ENCODE measurements at regions not wholly inside any gene's neighbourhood (a gene's known extent, or its start where the extent isn't known, plus 50 kb on each side); places are given as distances from the start of the nearest gene placed in this dataset.

DNA sequence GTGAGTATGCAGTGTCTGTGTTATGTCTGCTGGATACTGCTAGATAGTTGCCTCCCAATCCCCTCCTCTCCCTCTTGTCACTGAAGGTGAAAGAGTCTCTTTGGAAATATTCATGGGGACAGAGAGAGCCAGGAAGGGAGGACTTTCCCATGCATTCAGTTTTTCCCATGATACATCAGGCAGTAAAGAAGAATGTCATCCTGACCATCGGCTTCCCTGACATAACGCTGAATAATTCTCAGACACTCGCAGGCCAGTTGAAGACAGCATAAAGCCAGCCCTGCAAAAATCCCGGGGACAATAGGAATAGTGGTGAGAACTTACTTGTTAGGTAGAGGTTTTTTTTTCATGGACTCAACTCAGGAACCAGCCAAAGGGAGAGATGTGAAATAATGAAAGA lies 58.1 kb downstream of the KLF4 start:
- DNase-seq, result no peak

DNA sequence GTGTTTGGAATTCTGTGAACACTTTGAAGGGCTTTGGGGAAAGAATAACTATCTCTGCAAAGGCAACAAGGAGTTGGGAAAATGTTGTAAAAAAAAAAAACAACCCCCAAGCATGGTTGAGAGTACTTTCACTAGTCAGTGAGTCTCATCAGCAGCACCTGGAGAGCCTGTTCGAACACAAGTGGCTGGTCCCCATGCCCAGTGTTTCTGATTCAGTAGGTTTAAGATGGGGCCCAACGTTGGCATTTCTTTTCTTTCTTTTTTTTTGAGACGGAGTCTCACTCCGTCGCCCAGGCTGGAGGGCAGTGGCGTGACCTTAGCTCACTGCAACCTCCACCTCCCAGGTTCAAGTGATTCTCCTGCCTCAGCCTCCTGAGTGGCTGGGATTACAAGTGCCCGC lies 59.5 kb downstream of the KLF4 start:
- DNase-seq, result no peak

DNA sequence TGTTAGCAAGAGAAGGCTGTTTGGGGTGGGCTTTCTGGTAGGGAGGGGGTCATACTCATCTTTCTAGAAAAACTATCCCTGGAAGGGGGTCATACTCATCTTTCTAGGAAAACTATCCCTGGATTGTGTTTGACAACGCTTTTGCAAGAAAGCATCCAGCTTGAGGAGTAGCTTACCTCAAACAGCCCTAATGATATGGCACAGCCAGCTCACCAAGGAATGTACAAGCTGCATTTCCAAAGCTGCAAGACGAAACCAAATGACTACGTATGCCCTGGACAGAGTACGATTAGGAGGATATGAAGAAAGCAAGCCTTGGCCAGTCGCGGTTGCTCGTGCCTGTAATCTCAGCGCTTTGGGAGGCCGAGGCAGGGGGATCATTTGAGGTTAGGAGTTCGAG lies 63.4 kb downstream of the KLF4 start:
- DNase-seq, result no peak

DNA sequence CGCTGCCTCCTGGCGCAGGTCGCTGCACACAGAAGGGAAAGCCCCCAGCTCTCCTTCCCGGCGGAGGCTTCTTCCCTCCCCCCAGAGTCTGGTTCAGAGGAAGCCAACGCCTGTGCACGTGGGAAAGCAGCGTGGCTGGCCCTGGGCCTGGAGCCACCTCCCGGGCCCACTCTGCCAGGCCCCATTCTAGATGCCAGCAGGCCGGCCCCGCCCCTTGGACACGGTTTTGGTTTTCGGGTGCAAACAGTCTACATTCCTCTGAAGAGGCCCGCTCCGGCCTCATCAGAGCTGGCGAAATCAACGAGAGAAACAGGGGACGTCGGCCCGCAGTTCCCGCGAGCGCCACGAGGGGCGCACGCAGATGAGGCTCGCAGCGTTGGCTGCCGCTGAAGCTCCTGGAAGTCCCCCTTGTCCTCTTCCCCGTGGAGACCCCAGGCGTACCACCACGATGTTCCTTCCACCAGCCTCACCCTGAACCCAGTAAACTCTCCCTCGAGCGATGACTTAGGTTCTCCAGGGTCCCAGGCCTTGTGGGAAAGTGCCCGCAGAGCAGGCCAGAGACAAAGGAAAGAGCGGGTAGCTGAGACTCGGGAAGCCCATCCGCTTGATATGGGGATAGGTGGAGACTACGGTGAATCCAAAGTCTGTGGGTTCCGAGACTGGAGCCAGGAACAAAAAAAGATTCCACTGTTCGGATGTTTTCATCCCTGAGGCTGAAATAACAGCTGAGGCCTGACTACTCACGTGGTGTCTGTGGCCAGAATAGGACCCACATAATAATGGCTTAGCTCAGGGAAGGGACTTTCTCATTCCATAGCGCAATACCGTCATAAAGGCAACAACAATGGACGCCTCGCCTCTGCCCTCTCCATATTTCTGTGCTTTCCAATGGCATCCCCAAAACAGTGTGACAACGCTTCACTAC lies 64.2 kb downstream of the KLF4 start:
- peak; percentile 24 for DNase-seq

DNA sequence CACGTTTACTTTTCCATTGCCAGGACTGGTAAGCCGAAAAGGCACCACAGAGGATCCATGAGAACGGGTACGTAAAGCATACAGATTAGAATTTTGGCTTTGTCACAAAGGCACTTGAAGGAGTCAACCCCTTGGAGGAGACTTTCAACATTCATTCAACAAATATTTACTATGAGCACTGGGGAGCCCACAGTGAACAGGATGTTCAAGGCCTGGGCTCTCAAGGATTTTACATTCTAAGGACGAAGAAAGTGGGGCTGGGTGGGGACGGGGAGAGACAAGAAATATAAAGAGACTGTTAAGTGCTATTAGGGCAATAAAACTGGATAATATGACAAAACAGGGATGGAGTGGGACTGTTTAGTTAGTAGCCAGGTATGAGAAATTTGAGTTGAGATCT lies 66.0 kb downstream of the KLF4 start:
- DNase-seq, result no peak

DNA sequence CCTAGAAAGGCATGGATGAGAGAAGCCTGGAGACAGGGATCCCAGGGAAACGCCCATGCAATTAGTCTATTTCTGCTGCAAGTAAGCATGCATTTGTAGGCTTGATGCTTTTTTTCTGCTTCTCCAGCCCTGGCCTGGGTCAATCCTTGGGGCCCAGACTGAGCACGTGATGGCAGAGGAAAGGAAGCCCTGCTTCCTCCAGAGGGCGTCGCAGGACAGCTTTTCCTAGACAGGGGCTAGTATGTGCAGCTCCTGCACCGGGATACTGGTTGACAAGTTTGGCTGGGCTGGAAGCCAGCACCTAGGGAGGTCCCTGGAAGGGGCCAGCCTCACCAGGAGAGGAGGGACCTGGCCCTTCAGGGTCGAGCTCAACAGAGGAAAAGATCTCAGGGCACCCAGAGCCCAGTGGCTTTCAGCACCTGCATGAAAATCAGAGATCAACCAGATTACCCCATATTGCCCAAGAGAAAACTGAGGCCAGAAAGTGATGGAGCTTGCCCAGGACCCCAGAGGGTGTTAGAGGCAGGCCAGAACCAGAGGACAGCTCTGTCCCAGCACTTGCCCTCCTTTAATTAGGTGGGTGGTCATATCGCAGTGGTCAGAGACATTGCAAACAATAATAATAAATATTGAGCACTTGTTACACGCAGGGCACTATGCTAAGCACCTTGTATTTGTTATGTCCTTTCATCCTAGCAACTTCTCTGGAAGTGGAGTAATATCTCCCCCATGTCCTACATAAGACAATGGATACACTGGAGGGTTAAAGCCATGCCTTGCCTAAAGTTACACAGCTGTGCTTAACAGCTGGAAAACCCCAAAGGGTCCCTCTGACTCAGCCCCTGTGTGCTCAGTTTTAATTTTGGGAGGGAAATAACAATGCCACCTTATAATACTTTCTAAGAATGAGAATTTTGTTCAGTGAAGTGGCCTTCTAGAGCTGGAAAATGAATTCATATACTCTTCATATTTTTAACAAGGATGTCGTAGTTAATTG lies 67.1 kb downstream of the KLF4 start:
- DNase-seq, result no peak

DNA sequence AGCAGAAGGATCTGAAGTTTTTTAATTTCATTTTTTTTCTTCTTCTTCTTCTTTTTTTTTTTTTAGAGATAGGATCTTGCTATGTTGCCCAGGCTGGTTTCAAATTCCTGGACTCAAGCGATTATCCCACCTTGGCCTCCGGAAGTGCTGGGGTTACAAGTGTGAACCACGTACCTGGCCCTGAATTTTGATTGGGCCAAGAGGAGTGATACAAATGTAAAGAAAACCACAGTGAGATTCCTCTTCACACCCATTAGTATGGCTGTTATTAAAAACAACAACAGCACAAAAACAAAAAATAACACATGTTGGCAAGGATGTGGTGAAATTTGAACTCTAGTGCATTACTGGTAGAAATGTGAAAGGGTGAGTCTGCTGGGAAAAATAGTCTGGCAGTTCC lies 79.1 kb downstream of the KLF4 start:
- DNase-seq, result no peak

DNA sequence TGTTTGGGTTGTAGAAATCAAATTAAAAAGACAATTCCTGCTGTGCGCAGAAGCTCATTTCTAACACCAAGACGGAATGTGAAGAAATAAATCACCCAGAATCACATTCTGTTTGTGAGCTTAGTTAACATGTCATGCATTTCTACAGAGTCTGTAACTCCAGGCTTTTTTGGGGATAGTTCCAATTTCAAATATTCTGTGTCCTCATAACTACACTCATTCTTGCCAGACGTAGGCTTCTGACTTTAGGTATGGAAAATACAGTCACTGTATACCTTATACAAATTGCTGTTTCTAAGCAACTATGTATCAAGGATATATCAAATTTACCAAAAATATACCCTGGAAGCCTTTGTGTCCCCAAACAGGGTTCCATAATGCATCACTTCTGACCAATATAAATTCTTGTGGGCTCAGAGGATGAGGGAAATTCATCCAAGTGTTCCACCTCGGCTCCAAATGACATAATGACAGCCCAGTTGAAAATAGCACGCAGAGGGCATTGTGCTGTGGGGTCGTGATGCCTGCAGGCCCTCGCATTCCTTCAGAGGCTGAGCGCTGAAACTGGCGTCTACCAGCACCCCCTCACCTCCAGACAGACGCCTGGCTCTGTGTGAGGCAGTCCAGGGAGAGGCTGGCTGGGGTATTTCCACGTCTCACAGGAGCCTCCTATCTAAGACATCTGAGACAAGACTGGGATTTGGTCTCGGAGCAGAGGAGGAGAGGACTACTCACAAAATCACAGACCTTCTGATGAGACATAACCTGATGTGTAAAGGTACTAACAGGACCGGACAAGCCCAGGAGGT lies 79.8 kb downstream of the KLF4 start:
- no peak for DNase-seq

DNA sequence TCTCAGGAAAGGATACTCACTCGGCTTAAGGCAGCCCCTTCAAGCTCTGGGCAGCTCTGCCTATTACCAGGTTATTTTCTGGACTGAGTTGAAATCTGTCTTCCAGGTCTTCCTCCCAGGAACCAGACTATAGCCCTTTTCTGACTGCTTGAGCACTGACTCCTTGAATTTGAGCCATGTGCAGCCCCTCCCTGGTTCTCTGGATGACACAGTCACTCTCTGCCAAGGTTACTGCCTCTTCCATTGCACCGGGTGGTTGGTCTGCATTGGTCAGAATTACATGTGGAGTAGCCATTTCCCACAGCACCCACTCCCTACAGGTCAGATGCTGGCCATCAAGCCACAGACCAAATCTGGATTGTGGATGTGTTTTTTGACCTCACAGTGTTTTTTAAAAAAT lies 81.9 kb downstream of the KLF4 start:
- no peak for DNase-seq

DNA sequence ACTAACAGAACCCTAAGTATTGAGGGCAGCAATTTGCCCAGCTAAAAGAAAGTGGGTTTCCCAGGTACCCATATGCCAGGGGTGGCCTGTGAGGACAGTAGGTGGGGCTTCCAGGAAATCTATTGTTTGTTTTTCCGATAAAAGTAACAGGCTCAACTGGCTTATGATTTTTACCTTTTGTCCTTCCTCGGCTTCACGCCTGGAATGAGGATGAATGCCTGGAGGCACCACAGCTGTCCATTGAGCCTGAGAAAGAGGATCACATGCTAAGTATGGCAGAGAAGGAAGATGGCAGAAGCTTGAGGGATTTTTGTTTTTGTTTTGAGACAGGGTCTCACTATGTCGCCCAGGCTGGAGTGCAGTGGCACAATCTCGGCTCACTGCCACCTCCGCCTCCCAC lies 84.1 kb downstream of the KLF4 start:
- DNase-seq, result no peak

DNA sequence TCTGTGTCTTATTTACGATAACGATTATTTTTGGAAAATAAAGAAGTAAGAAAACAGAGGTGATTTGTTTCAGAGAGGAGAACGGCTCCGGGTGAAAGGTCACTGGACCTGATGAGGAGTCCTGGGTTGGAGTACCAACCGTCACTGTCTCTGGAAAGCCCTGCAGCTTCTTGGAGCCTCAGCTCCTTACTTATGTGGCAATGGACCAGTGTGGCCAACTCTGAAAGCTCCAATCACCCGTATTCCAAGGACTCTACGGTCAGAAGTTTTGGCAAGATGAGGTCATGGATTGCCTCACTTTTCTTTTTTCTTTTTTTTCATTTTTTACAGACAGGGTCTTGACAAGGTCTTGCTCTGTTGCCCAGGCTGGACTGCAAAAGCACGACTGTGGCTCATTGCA lies 84.8 kb downstream of the KLF4 start:
- DNase-seq, result no peak

DNA sequence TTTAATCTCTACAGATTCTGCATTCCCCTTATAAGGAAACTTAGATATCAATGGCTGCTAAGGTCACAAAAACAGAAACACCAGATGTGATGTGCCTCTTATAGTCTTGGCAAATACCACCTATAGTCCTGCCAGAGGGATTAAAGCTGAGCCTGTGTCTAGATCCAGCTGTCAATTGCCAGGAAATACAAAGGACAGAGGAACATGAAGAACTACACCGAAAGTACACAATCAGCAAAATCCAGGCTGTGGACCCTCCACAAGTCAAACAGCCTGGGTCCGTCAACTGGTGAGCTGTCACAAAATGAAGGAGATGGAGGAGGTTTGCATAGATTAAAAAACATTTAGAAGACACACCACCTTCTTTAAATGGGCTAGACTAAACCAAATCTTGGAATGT lies 85.4 kb downstream of the KLF4 start:
- no peak for DNase-seq

DNA sequence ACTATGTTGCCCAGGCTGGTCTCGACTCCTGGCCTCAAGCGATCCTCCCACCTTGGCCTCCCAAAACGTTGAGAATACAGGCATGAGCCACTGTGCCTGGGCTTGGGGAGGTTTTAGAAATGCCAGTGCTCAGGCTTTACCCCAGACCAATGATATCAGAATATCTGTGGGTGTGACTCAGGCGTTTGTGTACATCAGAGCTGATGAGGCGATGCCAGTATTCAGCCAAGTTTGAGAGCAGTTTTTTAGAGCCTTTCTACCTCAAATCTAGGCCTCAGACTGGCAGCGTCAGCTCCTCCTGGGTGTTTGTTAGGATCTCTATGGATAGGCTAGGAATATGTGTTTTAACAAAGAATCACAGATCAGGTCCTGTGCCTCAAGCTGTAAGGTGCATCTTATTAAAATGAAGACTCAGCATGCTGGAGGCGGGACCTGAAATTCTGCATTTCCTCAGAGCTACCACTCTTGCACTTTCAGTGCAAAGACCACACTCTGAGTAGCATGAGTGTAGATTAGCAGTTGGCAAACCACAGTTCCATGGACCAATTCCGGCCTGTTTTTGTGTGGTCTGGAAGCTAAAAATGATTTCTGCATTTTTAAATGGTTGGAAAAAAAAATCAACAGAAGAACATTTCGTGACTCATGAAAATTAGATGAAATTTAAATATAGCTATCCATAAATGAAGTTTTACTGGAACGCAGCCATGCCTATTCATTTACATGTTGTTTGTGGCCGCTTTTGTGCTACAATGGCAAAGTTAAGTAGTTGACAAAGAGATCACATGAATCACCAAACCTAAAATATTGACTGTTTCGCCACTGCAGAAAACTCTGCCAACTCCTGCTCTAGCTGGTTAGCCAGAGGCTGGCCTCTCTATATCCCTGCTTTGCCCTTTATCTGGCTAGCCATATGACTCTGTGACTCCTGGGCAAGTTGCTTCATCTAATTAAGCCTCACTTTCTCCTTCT lies 92.2 kb downstream of the KLF4 start:
- no peak for DNase-seq

DNA sequence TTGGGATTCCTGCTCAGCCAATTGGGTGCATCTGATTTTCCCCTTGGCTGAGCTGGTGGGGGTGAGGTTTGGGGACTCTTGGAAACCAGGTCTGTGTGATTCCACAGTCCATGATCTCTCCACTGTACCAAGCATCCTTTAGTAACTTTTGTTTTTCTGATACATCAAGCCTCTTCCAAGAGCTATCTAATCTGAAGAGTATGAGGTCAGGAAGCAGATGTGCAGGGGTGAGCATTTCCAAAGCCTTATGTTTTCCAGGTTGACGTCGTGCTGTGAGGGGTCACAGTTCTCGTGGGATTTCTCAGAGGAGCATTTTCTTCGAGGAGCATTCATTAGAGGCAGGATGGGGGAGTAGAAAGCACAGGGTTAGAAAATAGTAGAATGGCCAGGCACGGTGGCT lies 95.3 kb downstream of the KLF4 start:
- DNase-seq, result no peak

DNA sequence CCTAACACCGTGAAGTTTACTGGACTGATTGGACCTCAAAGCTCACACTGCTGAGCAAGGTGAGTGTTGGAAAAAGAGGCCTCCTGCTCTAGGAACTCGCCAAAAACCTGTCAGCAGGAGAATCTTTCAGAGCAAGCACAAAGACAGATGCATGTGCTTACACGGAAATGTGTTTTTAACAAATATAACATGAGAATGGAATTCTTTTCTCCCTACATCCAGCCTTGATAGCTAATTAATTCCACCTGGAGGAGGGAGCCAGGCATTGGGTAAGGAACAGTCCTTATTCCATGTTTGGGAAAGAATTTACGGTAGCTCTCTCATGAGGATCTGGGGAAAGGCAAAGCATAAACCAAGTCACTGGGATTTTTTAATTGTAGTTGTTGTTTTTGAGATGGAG lies 98.8 kb downstream of the KLF4 start:
- DNase-seq, result no peak

DNA sequence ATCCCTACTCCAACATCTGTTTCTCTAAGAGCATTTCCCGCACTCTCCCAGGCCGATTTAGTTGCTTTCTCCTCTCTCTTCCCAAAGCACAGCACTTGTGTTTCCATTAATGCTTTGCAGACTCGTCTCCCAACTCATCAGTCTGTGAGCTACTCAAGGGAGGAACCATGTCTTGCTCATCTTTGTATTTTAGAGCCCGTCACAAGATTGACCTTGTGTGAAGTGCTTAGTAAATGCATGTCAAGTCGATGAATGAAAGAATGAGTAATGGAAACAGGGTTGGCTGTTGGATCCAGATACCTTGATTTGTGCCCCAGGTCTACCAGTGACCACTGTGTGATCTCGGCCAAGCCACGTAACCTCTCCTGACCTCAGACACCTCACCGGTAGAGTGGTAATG lies 99.3 kb downstream of the KLF4 start:
- DNase-seq, result no peak

DNA sequence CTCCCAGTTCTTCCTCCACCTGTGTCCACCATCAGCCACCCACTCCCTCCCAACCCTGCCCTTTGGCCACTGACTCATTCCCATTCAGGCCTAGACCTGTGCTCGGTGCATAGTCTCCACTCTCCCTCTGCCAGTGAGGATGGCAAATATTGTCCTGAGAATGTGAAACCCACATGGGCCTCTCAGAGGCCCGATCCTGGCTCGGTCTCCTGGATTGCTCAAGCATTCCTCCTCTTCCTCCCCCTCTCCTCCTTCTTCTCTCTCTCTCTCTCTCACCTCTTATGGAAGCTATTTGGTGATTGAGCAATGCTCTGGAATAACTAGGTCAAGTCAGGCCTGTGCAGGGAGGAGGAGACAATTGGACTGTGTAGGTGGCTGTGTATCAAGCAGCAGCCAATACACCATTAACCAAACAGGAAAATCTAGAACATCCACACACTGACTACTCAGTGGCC lies 99.9 kb downstream of the KLF4 start:
- no peak for DNase-seq

DNA sequence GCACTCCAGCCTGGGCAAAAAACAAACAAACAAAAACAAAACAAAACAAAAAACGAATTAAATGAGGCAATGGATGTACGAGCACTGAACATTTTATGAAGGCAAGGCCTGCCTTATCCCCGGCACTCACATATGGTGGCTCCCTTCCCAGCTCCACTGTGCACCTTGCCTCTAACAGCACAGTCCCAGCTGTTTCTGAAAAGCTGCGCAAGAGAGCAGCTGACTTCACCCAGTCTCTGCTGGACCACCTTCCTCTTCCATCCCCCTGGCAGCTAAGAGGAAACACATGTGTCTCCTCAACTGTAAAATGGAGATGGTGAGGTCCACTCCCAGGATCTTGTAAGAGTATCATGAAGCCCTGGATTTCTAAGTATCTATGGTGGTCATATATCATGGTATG lies 100.7 kb downstream of the KLF4 start:
- DNase-seq, result no peak

DNA sequence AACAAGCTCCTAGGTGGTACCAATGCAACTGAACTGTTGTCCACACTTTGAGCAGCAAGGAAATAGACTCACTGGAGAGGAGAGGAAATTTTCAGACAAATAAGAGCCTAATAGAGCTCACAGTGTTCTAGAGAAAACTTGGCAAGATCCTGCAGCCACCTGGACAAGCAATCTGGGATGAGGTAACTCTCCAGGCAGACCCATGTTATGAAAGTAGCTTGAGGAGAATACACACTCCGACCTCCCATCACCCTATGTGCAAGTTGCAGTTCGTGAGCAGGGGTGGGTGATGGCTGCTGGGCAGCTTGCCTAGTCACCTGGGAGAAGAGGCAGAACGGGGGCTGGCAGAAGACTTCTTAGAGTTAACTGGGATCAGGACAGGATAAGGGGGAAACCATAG lies 102.2 kb downstream of the KLF4 start:
- DNase-seq, result no peak

DNA sequence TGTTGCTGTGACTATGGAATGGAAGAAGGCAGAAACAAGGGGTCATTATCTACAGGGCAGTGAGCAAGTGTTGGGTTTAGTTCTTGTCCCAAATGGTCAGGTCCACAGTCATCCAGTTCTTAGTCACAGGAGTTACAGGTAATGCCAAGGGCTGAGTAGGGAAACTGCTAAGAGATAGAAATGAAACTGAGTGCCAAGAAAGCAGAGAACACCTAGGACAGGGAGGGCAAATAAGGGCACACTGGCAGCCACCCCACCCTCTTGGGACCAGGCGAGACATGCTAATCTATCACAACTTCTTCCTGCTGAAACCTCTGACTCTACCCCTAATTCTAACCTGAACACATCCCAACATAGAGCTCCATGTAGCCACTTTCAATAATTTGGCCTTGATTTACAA lies 103.2 kb downstream of the KLF4 start:
- no peak for DNase-seq

All from KG1 (cell line).